Liver (tissue), 8 donors: ENCODE measurements at regions not wholly inside any gene's neighbourhood (a gene's known extent, or its start where the extent isn't known, plus 50 kb on each side); places are given as distances from the start of the nearest gene placed in this dataset.

Source experiments
- DNase-seq: peaks from one replicate; pipeline ENCODE4 v3.0.0-alpha.2; 2017; ENCODE audit warnings: low spot score
- H3K27ac ChIP-seq, 2 donors: one replicate each; pipeline ENCODE4 v1.7.0; 2013; ENCODE audit warnings: inconsistent platforms in 2 of 2, low read length in 2 of 2, control low read depth in 1 of 2, low read depth in 1 of 2, mild to moderate bottlenecking in 1 of 2
- H3K27me3 ChIP-seq, 4 donors: one replicate each; pipeline versions ENCODE4 v1.6.1 to v1.7.0; 2013; ENCODE audit warnings: low read length in 3 of 4, inconsistent platforms in 1 of 4, mild to moderate bottlenecking in 1 of 4, moderate library complexity in 1 of 4; ENCODE audit not compliant: control insufficient read depth in 4 of 4, insufficient read depth in 4 of 4
- H3K36me3 ChIP-seq, 4 donors: one replicate each; pipeline versions ENCODE4 v1.6.1 to v1.7.0; 2013; ENCODE audit warnings: low read length in 3 of 4, mild to moderate bottlenecking in 3 of 4, low read depth in 1 of 4, moderate library complexity in 1 of 4; ENCODE audit not compliant: control insufficient read depth in 4 of 4, insufficient read depth in 3 of 4
- H3K4me1 ChIP-seq, 4 donors: one replicate each; pipeline versions ENCODE4 v1.6.1 to v1.7.0; 2013; ENCODE audit warnings: low read length in 3 of 4, mild to moderate bottlenecking in 3 of 4, moderate library complexity in 1 of 4; ENCODE audit not compliant: control insufficient read depth in 4 of 4, insufficient read depth in 4 of 4
- H3K4me3 ChIP-seq, 3 donors: one replicate each; pipeline versions ENCODE4 v1.6.1 to v1.7.0; 2013; ENCODE audit warnings: low read length in 3 of 3, control low read depth in 1 of 3, low read depth in 1 of 3, mild to moderate bottlenecking in 1 of 3
- H3K9ac ChIP-seq, 2 donors: one replicate each; pipeline ENCODE4 v1.7.0; 2013; ENCODE audit warnings: low read length in 2 of 2, mild to moderate bottlenecking in 2 of 2, moderate library complexity in 2 of 2, control low read depth in 1 of 2, low read depth in 1 of 2
- H3K9me3 ChIP-seq, 4 donors: one replicate each; pipeline versions ENCODE4 v1.6.1 to v1.7.0; 2013; ENCODE audit warnings: low read length in 3 of 4; ENCODE audit not compliant: control insufficient read depth in 4 of 4
- ATF3 ChIP-seq: IDR thresholded peaks from 2 replicates; pipeline ENCODE4 v1.6.1; 2016; ENCODE audit warnings: antibody characterized with exemption
- CTCF ChIP-seq: fragments of 150-350 bp; IDR thresholded peaks from 2 replicates; pipeline ENCODE4 v1.5.1; 2017; ENCODE audit warnings: improper control_type of control experiment, low read depth, low read length; ENCODE audit not compliant: missing input control
- EGR1 ChIP-seq, 2 donors: IDR thresholded peaks; 2 replicates each; pipeline ENCODE4 v1.6.1; 2016 to 2018; ENCODE audit warnings: antibody characterized with exemption in 2 of 2, low read depth in 2 of 2
- FOXA1 ChIP-seq: IDR thresholded peaks from 2 replicates; pipeline ENCODE4 v1.6.1; 2016; ENCODE audit warnings: antibody characterized with exemption
- GABPA ChIP-seq, 2 donors: IDR thresholded peaks in 1 of 2; conservative IDR thresholded peaks in 1 of 2; 2 replicates each; pipeline ENCODE4 v1.6.1; 2016; ENCODE audit warnings: antibody characterized with exemption in 2 of 2, mild to moderate bottlenecking in 1 of 2, moderate library complexity in 1 of 2
- HNF4A ChIP-seq, 2 donors: conservative IDR thresholded peaks; 2 replicates each; pipeline ENCODE4 v1.6.1; 2016; ENCODE audit warnings: antibody characterized with exemption in 2 of 2, mild to moderate bottlenecking in 2 of 2
- JUND ChIP-seq, 2 donors: IDR thresholded peaks; 2 replicates each; pipeline ENCODE4 v1.6.1; 2016; ENCODE audit warnings: antibody characterized with exemption in 2 of 2
- NR2F2 ChIP-seq: IDR thresholded peaks from 2 replicates; pipeline ENCODE4 v1.6.1; 2016; ENCODE audit warnings: antibody characterized with exemption
- RAD21 ChIP-seq, 2 donors: IDR thresholded peaks; 2 replicates each; pipeline ENCODE4 v1.6.1; 2016; ENCODE audit warnings: antibody characterized with exemption in 2 of 2, mild to moderate bottlenecking in 2 of 2
- REST ChIP-seq: IDR thresholded peaks from 2 replicates; pipeline ENCODE4 v1.6.1; 2016; ENCODE audit warnings: antibody characterized with exemption, mild to moderate bottlenecking
- SP1 ChIP-seq: IDR thresholded peaks from 2 replicates; pipeline ENCODE4 v1.6.1; 2018; ENCODE audit warnings: antibody characterized with exemption, mild to moderate bottlenecking
- TAF1 ChIP-seq: conservative IDR thresholded peaks from 2 replicates; pipeline ENCODE4 v1.6.1; 2016; ENCODE audit warnings: antibody characterized with exemption, mild to moderate bottlenecking
- ZBTB33 ChIP-seq: IDR thresholded peaks from 2 replicates; pipeline ENCODE4 v1.6.1; 2016; ENCODE audit warnings: antibody characterized with exemption
- WGBS: extraction: QIAGEN DNeasy Blood & Tissue Kit; methylation state at CpG from one replicate; pipeline ENCODE4 v1.1.7; 2013; 5-methylcytosine and 5-hydroxymethylcytosine counted together
- donor health status: healthy.
- donor health status: healthy.
- donor health status: healthy.
- donor health status: healthy.
- donor health status: healthy.

GRCh38 chr9:118038713-118039112, 334.5 kb downstream of the TLR4 start (continued):
- TF ChIP-seq CTCF, result no peak

- no peak for DNase-seq
- no peak overlapping the region for H3K4me3 ChIP-seq
- H3K9me3 ChIP-seq, result no peaks in the 10 kb centered on the region
- TF ChIP-seq NR2F2 (no peak), JUND (IDR thresholded peaks at IDR 0.05) (no peak)
- H3K27me3 ChIP-seq, result no peaks in the 10 kb centered on the region
- no peak overlapping the region for H3K9ac ChIP-seq
- H3K36me3 ChIP-seq, result no peaks in the 10 kb centered on the region
- no peaks in the 10 kb centered on the region for H3K4me1 ChIP-seq
- 28% methylated on average over 2 of the region's 2 CpGs for WGBS
- H3K27ac ChIP-seq, result no peak overlapping the region
These were observed 354.0 kb downstream of the TLR4 start for GRCh38 chr9:118058227-118058626.

- TF ChIP-seq ZBTB33 (no peak), JUND (IDR thresholded peaks at IDR 0.05) (no peak), REST (peak; percentile 99)
- DNase-seq, result no peak
- Histone ChIP-seq H3K9me3 (no peaks in the 10 kb centered on the region), H3K27ac (no peak overlapping the region), H3K27me3 (no peaks in the 10 kb centered on the region), H3K4me1 (no peaks in the 10 kb centered on the region), H3K4me3 (no peak overlapping the region), H3K36me3 (no peaks in the 10 kb centered on the region), H3K9ac (no peak overlapping the region)
- WGBS, result 23% methylated on average over 11 of the region's 11 CpGs
These were observed 355.5 kb downstream of the TLR4 start for GRCh38 chr9:118059484-118060278.

GRCh38 chr9:118083161-118083560, 379.0 kb downstream of the TLR4 start:
- no peak overlapping the region for H3K4me3 ChIP-seq
- no peaks in the 10 kb centered on the region for H3K36me3 ChIP-seq
- no peak overlapping the region for H3K9ac ChIP-seq
- no peak for DNase-seq
- H3K9me3 ChIP-seq, result no peaks in the 10 kb centered on the region
- TF ChIP-seq EGR1 (IDR thresholded peaks at IDR 0.05; ENCODE audit: low read depth in 2 of 2) (no peak), CTCF (no peak), FOXA1 (no peak), GABPA (IDR thresholded peaks at IDR 0.05 in 1 of 2, conservative IDR thresholded peaks at IDR 0.05 in 1 of 2) (no peak), HNF4A (conservative IDR thresholded peaks at IDR 0.05) (no peak), ATF3 (no peak), SP1 (no peak), RAD21 (IDR thresholded peaks at IDR 0.05) (no peak), TAF1 (no peak)
- no peak overlapping the region for H3K27ac ChIP-seq
- 82% methylated on average over 13 of the region's 13 CpGs for WGBS
- H3K27me3 ChIP-seq, result no peaks in the 10 kb centered on the region
- no peaks in the 10 kb centered on the region for H3K4me1 ChIP-seq
